Stimulated activated CD8-positive, alpha-beta memory T cell treated with anti-CD3 and anti-CD28 coated beads, Interleukin-12 subunit alpha, Interleukin-12 subunit beta, amount 100 ng/mL, for 24 hours (primary cell): ENCODE measurements at regions not wholly inside any gene's neighbourhood (a gene's known extent, or its start where the extent isn't known, plus 50 kb on each side); places are given as distances from the start of the nearest gene placed in this dataset.
A peak's percentile ranks its signal among the peaks of the same experiment; 100 is the strongest.
"Not testable (repeated sequence)": the region's sequence is repeated elsewhere in the genome, so short reads cannot be mapped to it uniquely, and the experiment has no call there.

Experiments used
- DNase-seq: peaks from one replicate; pipeline ENCODE4 v3.0.0-alpha.2; 2020; ENCODE audit errors: extremely low read depth

DNA sequence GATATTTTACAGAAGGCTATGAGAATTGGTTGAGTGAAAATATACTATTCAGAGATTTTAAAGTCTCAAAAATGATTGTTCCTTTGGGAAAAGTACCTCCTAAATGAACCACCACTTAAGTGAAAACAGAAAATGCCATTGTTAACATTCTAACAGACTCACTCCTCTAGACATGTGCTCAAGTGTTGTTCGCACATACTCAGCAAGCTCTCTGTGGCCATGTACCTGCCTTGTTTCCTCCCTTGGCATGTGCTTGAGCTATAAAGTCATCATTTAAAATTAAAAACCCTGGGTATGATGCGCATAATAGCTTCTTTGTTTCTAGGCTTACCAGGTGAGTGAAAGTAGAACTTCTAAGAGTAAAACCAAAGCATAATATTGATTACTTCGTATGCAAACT is 343.2 kb upstream of the VRK2 start:
- DNase-seq = no peak

GRCh38 chr2:57707794-57708193 is 338.8 kb upstream of the VRK2 start:
- not testable (repeated sequence) for DNase-seq

DNA sequence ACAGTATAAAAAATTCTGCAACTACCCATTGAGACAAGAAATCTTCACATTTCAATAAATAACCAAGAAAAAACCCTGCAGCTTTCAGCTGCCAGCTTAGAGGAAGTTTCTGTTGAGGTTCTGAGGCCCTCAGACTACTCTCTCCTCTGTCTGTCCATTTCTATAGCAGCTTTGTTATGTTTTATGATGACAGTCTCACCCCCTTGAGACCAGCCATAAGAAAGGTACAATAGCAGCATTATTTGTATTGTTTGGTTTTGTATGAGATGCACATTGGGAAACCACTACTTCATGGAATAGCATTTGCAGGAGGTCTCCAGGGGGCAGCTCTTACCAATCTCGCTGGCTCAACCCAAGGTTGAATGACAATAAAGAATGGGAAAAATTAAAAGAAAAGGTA is 334.6 kb upstream of the VRK2 start:
- no peak for DNase-seq

DNA sequence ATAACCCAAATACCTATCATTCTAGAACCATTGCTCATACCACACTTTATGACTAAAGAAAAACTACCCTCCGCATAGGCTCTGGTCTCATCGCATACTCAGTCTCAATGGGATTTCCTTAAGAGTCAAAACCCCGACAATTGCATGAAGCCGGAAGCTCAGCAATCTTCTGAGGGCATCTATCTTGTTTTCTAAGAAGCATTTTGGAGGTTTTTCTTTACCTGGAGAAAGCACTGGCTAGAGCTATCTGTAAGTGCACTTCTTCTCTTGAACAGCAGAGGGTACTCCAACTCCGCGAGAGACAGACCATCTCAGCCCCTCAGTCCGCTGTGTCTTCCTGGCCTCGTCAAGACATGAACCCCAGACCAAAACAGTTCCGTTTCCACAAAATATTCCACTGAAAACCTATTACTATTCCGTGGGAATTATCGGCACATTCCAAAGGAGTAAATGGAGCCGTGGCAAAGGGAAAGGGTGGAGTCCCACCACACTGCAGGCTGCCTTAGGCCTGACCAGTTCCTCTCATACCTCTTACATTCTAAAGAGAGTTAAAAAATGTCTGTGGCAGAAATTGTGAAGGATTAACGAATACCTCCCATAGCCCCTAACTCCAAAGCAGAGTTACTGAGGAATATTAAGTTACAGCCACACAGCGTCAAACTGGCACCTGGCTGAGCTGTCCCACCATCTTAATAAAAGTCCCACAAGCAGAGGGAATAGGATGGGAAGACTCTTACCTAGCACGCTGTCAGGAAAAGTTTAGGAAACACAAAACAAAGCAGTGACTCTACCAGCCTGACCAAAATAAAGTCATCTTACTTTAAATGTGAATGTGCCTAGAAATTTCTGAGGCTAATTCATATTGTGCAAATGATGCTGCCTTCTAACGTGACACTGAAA is 325.6 kb upstream of the VRK2 start:
- DNase-seq = no peak

DNA sequence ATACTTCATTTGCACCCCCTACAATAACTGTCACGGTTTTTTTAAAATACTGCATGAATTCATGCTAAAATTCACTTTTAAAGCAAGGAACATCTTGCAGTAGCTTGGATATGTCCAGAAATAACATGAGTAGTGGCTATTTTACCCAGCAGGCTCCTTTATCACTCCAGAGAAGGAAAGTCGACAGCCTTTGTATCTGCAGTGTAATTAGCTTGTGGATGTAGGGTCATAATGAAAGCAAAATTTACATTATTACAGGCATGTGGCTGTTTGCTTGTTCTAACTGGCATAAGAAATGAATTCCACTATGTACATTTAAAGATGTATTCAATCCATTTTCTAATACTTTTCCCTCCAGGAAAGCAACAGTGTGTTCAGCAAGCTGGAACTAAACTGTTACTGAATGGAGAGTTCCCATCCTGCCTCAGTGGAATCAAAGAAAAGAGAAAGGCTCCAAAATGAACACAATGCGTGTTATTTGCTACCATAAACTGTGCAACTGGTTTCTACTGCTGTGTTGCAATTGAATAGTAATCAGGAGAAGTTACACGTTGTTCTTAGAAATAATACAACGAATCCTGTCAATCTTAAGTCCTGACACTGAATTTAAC is 321.2 kb upstream of the VRK2 start:
- no peak for DNase-seq

DNA sequence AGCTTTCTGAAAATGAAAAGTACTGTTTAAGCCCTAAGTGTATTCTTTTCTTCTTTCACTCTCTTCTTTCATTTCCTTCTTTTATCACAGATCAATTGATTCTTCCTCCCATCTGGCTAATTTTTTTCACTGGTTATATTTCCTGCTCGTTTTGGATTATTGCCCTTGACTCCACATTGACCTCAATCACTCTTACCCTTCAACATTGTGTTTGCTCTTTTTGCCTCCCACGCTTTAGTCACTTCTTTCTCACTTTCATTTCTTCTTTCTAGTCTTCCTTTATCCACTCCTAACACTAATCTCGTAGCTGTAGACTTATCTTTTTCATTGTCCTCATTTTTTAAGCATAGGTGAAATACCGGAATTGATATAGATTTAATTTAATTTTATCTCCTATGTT is 320.3 kb upstream of the VRK2 start:
- no peak for DNase-seq

- DNase-seq = no peak
Measured at GRCh38 chr2:57728691-57729090, 317.9 kb upstream of the VRK2 start.

- DNase-seq = no peak
Measured at GRCh38 chr2:57733956-57734355, 312.6 kb upstream of the VRK2 start.

DNA sequence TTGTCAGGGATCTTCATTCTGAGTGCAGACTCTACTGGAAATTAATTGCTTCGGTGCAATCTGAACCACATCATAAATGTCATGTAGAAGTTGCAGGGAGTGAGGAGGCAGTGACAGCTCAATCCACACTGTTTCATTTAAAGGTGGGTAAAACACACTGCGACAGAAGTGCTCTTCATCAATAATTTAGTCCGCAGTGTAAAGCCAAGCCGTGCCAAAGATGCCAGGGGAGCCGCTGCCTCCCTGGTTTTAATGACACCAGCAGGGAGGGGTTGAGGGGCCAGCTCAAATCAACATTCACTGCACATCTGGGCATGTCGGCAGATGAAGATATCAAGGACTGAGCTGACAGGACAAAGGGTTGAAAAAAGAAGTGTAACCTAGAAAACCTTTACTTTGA is 305.7 kb upstream of the VRK2 start:
- no peak for DNase-seq

- no peak for DNase-seq
Measured at GRCh38 chr2:57753636-57754035, 293.0 kb upstream of the VRK2 start.

DNA sequence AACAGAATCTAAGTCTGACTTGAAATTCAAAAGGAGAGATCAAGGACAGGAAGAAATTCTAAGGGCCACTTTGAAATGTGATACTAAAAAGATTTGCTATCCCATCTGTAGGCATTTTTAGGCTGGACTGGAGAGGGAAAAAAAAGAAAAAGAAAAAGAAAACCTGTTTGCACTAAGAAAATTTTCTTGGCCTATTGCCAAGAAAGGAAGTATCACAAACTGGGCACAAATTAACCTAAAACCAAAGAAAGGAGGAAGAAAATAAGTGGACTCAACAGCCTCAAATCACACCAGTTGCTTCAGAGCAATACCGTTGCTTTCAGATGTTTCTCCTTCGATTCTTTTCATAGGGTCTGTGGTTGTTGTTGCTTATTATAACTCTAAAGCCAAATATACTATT is 287.9 kb upstream of the VRK2 start:
- no peak for DNase-seq

GRCh38 chr2:57759131-57759530 is 287.5 kb upstream of the VRK2 start:
- no peak for DNase-seq

- DNase-seq = peak; percentile 28
Measured at GRCh38 chr2:57759822-57760300, 286.7 kb upstream of the VRK2 start.

DNA sequence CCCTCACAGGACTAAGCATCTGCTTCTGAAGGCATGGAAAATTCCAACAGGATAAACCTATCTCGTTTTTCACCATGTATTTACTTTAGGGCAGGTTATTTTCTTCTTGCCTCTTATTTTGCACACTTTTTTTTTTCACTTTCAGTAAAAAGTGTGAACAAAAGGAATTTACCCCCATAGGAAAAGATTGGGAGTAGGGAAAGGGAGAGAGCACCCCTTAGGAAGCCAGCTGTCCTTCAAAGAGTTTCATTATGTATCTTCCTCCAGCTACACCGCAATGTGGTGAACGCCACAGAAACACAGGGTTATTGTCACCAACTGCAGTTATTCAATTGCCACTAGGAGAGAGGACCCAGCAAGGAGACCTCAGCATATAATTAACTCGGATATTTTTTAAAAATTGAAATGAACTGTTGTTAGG is 286.2 kb upstream of the VRK2 start:
- DNase-seq = no peak

- DNase-seq = no peak
Measured at GRCh38 chr2:57776916-57777315, 269.7 kb upstream of the VRK2 start.

DNA sequence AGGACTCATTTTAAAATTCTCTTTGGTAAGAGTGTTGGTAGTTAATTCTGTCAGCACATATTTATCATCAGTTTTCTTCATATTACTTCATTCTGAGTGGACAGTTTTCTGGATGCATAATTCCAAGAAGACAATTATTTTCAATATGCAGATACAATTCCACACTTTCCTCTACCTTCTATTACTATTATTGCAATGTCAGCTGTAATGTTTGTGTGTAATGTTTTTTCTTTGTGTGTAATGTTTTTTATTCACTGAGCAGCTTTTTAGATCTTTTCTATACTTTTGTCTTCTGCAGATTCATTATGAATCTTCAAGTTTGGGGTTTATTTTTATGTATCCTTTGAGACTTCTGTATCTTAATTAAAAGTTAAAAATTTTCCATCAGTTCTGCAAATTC is 264.0 kb upstream of the VRK2 start:
- DNase-seq = no peak

DNA sequence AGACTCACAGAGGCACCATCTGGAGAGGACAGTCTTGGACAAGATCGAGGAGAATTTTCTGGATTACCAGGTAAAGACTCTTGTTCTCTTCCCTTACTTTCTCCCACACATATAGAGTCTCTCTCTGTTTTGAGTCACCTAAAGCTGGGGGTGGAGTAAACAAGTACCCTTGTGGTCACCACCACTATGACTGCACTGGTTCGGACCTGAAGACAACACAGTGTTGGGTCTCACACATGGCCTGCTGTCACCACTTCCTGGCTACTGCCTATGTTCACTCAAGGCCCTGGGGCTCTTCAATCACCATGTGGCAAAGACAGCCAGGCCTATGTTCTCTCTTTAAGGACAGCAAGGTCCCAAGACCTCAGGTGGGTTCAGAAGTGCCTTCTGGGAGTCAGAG is 253.3 kb upstream of the VRK2 start:
- no peak for DNase-seq

DNA sequence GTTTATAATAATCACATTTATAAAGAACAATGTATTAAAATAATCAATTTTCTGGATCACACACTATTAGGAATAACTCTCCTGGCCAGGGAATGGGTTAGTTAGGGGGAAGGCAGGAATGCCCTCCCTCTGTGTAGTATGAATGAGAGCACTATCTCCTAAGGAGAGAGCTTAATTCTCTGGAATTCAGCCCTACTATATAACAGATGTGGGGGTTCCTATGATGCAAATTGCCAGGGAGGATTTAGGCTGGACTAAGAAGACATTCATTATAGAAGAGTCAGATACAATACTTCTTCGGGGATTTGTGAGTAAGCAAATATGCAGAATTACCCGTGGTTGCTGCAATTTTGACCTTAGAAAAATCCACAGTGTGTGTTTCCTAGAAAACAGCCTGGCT is 250.1 kb upstream of the VRK2 start:
- DNase-seq = no peak

DNA sequence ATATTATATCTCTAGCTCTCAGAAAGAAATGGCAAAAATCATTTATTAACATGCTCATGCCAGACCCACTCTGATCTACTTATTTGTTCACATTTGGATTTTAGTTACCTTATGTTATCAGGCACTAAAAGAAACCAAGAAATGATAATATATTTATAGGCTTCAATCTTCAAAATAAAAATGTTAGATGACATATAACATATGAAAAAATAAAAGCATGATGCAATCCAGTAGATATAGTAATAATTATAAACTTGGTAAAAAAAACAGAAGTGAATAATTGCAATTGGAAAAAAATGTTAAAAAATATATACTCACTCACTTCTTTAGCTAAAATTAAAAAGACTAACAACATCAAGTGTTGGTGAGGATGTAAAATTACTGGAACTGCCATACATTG is 248.3 kb upstream of the VRK2 start:
- no peak for DNase-seq

- DNase-seq = no peak
Measured at GRCh38 chr2:57802243-57802642, 244.4 kb upstream of the VRK2 start.

DNA sequence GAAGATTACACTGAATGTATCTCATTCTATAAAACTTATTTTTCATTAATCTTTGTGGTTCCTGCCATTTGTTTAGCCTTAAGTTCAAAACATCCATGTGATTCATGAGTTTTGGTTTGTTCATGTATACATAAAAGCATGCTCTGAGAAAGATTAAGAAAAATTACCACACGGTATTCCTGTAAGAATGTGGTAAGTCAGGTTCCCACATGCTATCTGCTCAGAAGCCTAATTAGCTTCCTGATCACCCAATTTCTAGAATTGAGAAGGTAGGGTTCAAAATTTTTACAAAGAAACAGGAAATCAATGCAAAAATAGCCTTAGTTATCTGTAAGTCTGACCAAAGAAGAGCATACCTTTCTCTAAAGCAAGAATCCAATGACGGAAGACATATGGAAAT is 241.6 kb upstream of the VRK2 start:
- DNase-seq = no peak

DNA sequence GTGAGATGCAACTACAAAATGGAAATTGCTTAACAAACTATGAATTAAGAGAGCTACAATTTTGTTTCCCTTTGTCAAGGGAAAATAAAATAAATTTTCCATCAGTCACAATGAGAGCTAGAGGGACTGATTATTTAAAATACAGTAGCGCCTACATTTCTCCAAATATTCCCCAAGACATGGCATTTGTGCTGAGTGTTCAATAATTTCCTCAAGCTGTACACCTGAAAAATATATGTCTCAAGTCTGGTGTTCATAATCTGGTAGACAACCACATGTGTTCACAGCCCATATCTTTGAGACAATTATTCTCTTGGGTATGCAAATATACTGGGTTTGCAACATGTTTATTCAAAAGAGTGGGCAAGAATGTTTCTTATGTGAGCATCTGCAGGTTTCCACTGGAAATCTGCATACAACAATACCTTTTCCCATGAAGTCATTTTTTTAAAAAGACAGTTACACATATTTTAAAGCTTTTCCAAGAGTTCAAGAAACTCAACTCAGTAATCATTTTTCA is 240.1 kb upstream of the VRK2 start:
- no peak for DNase-seq

- DNase-seq = no peak
Measured at GRCh38 chr2:57809230-57809629, 237.4 kb upstream of the VRK2 start.
